ENCODE measurements at regions not wholly inside any gene's neighbourhood (a gene's known extent, or its start where the extent isn't known, plus 50 kb on each side); places are given as distances from the start of the nearest gene placed in this dataset.

DNA sequence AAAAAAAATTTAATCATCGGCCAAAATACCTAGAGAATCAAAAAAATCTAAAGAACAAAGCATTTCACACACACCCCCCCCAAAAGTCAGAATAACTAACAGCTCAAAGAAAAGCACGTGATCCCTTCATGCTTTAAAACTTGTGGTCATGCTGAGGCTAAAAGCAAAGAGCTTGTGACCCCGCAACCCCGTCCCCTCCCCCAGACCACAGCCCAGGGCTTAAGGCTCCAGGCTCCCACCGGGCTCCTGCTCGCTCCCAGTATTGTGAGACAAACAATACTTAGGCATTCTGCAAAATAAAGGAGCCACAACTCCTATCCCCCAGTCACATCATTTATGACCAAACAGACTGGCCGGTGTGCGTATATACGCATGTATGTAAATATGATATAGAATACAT, 62.1 kb upstream of the CCDC160 start:
- CTCF ChIA-PET, result no interaction called here
- H3K4me1 ChIP-seq (replicated peaks; ENCODE audit: insufficient read depth), result no peaks in the 10 kb centered on the region
- no peaks in the 10 kb centered on the region for H3K9me3 ChIP-seq (ENCODE audit: insufficient read depth, low read depth)
- H3K79me2 ChIP-seq (ENCODE audit: low read depth), result no peaks in the 10 kb centered on the region
- intact Hi-C loops (cut with micrococcal nuclease; ENCODE audit: unreplicated experiment), result no loop called here
- no peaks in the 10 kb centered on the region for H3K36me3 ChIP-seq (ENCODE audit: low read depth)
- H3K4me3 ChIP-seq, result no peak overlapping the region
- no peak for DNase-seq
- no peak overlapping the region for H3K4me2 ChIP-seq
- POLR2A ChIA-PET (ENCODE audit: unreplicated experiment), result no interaction called here
- H2AFZ ChIP-seq, result no peak overlapping the region
- no TSS peak for BruUV-seq (replicated peaks)
- H3K27ac ChIP-seq, result no peak overlapping the region
- H3K27me3 ChIP-seq (ENCODE audit: insufficient read depth, low read depth), result no peaks in the 10 kb centered on the region
- no peaks in the 10 kb centered on the region for H3F3A ChIP-seq (ENCODE audit: insufficient read depth, low read depth)
- H3K9me2 ChIP-seq (ENCODE audit: insufficient read depth), result no peaks in the 10 kb centered on the region
- no peak for TF ChIP-seq EZH2 (IDR thresholded peaks at IDR 0.05; ENCODE audit: low read depth)
- TF ChIP-seq, protein P1, sequence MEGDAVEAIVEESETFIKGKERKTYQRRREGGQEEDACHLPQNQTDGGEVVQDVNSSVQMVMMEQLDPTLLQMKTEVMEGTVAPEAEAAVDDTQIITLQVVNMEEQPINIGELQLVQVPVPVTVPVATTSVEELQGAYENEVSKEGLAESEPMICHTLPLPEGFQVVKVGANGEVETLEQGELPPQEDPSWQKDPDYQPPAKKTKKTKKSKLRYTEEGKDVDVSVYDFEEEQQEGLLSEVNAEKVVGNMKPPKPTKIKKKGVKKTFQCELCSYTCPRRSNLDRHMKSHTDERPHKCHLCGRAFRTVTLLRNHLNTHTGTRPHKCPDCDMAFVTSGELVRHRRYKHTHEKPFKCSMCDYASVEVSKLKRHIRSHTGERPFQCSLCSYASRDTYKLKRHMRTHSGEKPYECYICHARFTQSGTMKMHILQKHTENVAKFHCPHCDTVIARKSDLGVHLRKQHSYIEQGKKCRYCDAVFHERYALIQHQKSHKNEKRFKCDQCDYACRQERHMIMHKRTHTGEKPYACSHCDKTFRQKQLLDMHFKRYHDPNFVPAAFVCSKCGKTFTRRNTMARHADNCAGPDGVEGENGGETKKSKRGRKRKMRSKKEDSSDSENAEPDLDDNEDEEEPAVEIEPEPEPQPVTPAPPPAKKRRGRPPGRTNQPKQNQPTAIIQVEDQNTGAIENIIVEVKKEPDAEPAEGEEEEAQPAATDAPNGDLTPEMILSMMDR (conservative IDR thresholded peaks at IDR 0.05), result no peak
- no peaks in the 10 kb centered on the region for H4K20me1 ChIP-seq (ENCODE audit: insufficient read depth)

- no peak overlapping the region for H3K4me3 ChIP-seq
- no peak overlapping the region for H2AFZ ChIP-seq
- no peaks in the 10 kb centered on the region for H3K36me3 ChIP-seq (ENCODE audit: low read depth)
- H4K20me1 ChIP-seq (ENCODE audit: insufficient read depth), result no peaks in the 10 kb centered on the region
- H3F3A ChIP-seq (ENCODE audit: insufficient read depth, low read depth), result no peaks in the 10 kb centered on the region
- BruUV-seq (replicated peaks), result no TSS peak
- TF ChIP-seq EZH2 (IDR thresholded peaks at IDR 0.05; ENCODE audit: low read depth), result no peak
- TF ChIP-seq, protein P1 (conservative IDR thresholded peaks at IDR 0.05), result no peak
- DNase-seq, result no peak
- H3K9me3 ChIP-seq (ENCODE audit: insufficient read depth, low read depth), result no peaks in the 10 kb centered on the region
- no peaks in the 10 kb centered on the region for H3K9me2 ChIP-seq (ENCODE audit: insufficient read depth)
- H3K27me3 ChIP-seq (ENCODE audit: insufficient read depth, low read depth), result no peaks in the 10 kb centered on the region
- no peaks in the 10 kb centered on the region for H3K79me2 ChIP-seq (ENCODE audit: low read depth)
- H3K4me1 ChIP-seq (replicated peaks; ENCODE audit: insufficient read depth), result no peaks in the 10 kb centered on the region
- intact Hi-C loops (cut with micrococcal nuclease; ENCODE audit: unreplicated experiment), result no loop called here
- no peak overlapping the region for H3K27ac ChIP-seq
- ChIA-PET CTCF (no interaction called here), POLR2A (ENCODE audit: unreplicated experiment) (no interaction called here)
- no peak overlapping the region for H3K4me2 ChIP-seq
Measured at GRCh38 chrX:134177527-134177926, 59.5 kb upstream of the CCDC160 start.

DNA sequence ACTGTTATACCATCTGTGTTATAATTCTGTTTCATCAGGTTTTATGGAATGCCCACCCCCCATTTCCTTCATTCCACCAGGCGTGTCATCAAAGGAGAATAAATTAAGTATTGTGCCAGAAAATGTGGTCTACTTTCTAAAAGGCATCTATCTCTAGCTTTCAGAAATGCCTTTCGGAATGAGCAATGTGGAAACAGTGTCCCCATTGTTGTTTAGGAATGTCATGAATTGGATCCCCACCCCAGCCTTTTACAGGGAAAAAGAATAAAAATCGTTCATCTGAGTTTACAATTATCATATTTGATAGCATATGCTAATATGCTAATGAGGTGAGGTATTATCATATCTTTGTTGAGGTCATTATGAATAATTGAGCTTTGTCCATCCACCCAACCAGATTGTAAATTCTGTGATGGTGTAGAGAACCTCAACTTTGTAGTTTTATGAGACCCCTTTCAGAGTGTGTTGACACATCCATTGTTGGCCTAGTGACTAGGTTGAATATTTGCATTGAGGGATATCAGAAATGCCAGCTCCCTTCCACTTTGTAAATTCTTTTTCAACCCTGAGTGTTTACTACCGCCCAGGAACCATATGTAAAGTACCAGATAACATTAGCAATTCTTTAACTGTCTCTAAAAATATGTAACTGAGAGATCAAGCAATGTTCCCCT, 56.2 kb upstream of the CCDC160 start:
- Histone ChIP-seq H4K20me1 (ENCODE audit: insufficient read depth) (no peaks in the 10 kb centered on the region), H3K79me2 (ENCODE audit: low read depth) (no peaks in the 10 kb centered on the region), H2AFZ (no peak overlapping the region), H3K4me3 (no peak overlapping the region), H3K9me3 (ENCODE audit: insufficient read depth, low read depth) (no peaks in the 10 kb centered on the region), H3K36me3 (ENCODE audit: low read depth) (no peaks in the 10 kb centered on the region), H3K9me2 (ENCODE audit: insufficient read depth) (no peaks in the 10 kb centered on the region), H3F3A (ENCODE audit: insufficient read depth, low read depth) (no peaks in the 10 kb centered on the region), H3K27ac (no peak overlapping the region), H3K27me3 (ENCODE audit: insufficient read depth, low read depth) (no peaks in the 10 kb centered on the region), H3K4me2 (no peak overlapping the region), H3K4me1 (replicated peaks; ENCODE audit: insufficient read depth) (no peaks in the 10 kb centered on the region)
- POLR2A ChIA-PET (ENCODE audit: unreplicated experiment), result no interaction called here
- CTCF ChIA-PET, result no interaction called here
- no TSS peak for BruUV-seq (replicated peaks)
- intact Hi-C loops (cut with micrococcal nuclease; ENCODE audit: unreplicated experiment), result no loop called here
- TF ChIP-seq, protein P1 (conservative IDR thresholded peaks at IDR 0.05), result no peak
- no peak for TF ChIP-seq EZH2 (IDR thresholded peaks at IDR 0.05; ENCODE audit: low read depth)
- DNase-seq, result no peak

Measured in PC-9 (cell line).